Peyer's patch (tissue), 4 donors: ENCODE measurements at regions not wholly inside any gene's neighbourhood (a gene's known extent, or its start where the extent isn't known, plus 50 kb on each side); places are given as distances from the start of the nearest gene placed in this dataset.

Source experiments
- DNase-seq, 3 donors: peaks; one replicate each; pipeline ENCODE4 v3.0.0-alpha.2; 2017 to 2019
- H3K27ac ChIP-seq, 4 donors: fragments of 200-600 bp; sonication (generic); one replicate each; pipeline ENCODE4 v1.5.1; 2016 to 2019
- H3K27me3 ChIP-seq, 2 donors: fragments of 200-600 bp; sonication (generic); one replicate each; pipeline ENCODE4 v1.5.1; 2019
- H3K36me3 ChIP-seq, 3 donors: fragments of 200-600 bp; sonication (generic); one replicate each; pipeline ENCODE4 v1.5.1; 2016 to 2019
- H3K4me1 ChIP-seq, 4 donors: fragments of 200-600 bp; sonication (generic); one replicate each; pipeline ENCODE4 v1.5.1; 2016 to 2019
- H3K4me3 ChIP-seq, 4 donors: fragments of 200-600 bp; sonication (generic); 1 replicate in 3 of 4; 2 replicates in 1 of 4; pipeline ENCODE4 v1.5.1; 2016 to 2019; ENCODE audit warnings: mild to moderate bottlenecking in 1 of 4
- H3K9me3 ChIP-seq, 4 donors: fragments of 200-600 bp; sonication (generic); one replicate each; pipeline ENCODE4 v1.5.1; 2016 to 2019; ENCODE audit warnings: mild to moderate bottlenecking in 1 of 4
- POLR2A ChIP-seq, 2 donors: fragments of 450-650 bp; IDR thresholded peaks; one replicate each; pipeline ENCODE4 v1.5.1; 2017; ENCODE audit warnings: antibody characterized with exemption in 2 of 2, mild to moderate bottlenecking in 2 of 2, moderate library complexity in 2 of 2
- TF ChIP-seq, protein P1 (sequence below), 6 experiments: fragments of 450-650 bp in 4 of 6; fragments of 200-600 bp in 2 of 6; sonication (generic) in 1 of 6; IDR thresholded peaks; one replicate each; pipeline ENCODE4 v1.5.1; 2017 to 2019; ENCODE audit warnings: antibody characterized with exemption in 6 of 6, mild to moderate bottlenecking in 3 of 6, moderate library complexity in 1 of 6

GRCh38 chr21:36555199-36555800 is 75.4 kb upstream of the CLDN14 start:
- H3K9me3 ChIP-seq: no peaks in the 10 kb centered on the region
- no peak for TF ChIP-seq POLR2A (IDR thresholded peaks at IDR 0.05)
- TF ChIP-seq, protein P1, sequence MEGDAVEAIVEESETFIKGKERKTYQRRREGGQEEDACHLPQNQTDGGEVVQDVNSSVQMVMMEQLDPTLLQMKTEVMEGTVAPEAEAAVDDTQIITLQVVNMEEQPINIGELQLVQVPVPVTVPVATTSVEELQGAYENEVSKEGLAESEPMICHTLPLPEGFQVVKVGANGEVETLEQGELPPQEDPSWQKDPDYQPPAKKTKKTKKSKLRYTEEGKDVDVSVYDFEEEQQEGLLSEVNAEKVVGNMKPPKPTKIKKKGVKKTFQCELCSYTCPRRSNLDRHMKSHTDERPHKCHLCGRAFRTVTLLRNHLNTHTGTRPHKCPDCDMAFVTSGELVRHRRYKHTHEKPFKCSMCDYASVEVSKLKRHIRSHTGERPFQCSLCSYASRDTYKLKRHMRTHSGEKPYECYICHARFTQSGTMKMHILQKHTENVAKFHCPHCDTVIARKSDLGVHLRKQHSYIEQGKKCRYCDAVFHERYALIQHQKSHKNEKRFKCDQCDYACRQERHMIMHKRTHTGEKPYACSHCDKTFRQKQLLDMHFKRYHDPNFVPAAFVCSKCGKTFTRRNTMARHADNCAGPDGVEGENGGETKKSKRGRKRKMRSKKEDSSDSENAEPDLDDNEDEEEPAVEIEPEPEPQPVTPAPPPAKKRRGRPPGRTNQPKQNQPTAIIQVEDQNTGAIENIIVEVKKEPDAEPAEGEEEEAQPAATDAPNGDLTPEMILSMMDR (IDR thresholded peaks at IDR 0.05): no peak
- H3K36me3 ChIP-seq: no peaks in the 10 kb centered on the region
- DNase-seq: no peak
- H3K27ac ChIP-seq: no peak overlapping the region
- H3K4me1 ChIP-seq: no peaks in the 10 kb centered on the region
- no peak overlapping the region for H3K4me3 ChIP-seq
- no peaks in the 10 kb centered on the region for H3K27me3 ChIP-seq

GRCh38 chr21:36557316-36557715 is 77.4 kb upstream of the CLDN14 start:
- no peak for TF ChIP-seq POLR2A (IDR thresholded peaks at IDR 0.05)
- TF ChIP-seq, protein P1 (IDR thresholded peaks at IDR 0.05): no peak
- Histone ChIP-seq H3K27me3 (no peaks in the 10 kb centered on the region), H3K4me3 (no peak overlapping the region), H3K27ac (no peak overlapping the region), H3K4me1 (no peaks in the 10 kb centered on the region), H3K9me3 (no peaks in the 10 kb centered on the region), H3K36me3 (no peaks in the 10 kb centered on the region)
- DNase-seq: no peak

DNA sequence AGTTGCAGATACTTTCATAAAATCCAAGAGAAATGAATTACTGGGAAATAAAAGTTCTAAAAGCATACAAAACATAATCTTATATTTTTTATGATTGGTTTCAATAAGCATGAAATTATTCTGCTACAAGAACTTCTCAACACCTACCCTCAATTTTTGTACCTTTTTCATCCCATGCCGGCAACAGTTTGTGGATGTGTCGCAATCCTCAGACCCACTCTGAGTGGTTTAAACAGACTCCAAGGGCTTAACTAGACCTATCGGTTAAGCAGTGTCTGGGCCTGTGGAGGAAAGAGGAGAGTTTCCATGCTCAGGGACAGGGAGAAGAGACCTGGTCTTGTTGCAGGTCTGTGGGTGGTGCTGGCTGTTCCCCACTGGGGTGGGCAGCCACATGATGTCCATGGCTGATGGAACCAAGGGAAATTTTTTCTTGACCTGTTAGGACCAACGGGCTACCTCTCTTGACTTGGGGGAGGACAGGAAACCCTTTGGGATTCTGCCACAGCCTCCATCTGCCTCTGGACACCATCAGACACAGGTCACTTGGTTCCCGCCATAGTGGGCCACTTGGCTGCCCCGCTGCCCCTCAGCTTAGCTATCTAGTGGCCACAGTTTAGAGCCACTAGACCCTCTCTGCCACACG is 81.1 kb upstream of the CLDN14 start:
- no peak for DNase-seq
- Histone ChIP-seq H3K4me3 (no peak overlapping the region), H3K9me3 (no peaks in the 10 kb centered on the region), H3K4me1 (no peaks in the 10 kb centered on the region), H3K27ac (no peak overlapping the region), H3K36me3 (no peaks in the 10 kb centered on the region), H3K27me3 (no peaks in the 10 kb centered on the region)
- TF ChIP-seq, protein P1 (IDR thresholded peaks at IDR 0.05): no peak
- TF ChIP-seq POLR2A (IDR thresholded peaks at IDR 0.05): no peak

DNA sequence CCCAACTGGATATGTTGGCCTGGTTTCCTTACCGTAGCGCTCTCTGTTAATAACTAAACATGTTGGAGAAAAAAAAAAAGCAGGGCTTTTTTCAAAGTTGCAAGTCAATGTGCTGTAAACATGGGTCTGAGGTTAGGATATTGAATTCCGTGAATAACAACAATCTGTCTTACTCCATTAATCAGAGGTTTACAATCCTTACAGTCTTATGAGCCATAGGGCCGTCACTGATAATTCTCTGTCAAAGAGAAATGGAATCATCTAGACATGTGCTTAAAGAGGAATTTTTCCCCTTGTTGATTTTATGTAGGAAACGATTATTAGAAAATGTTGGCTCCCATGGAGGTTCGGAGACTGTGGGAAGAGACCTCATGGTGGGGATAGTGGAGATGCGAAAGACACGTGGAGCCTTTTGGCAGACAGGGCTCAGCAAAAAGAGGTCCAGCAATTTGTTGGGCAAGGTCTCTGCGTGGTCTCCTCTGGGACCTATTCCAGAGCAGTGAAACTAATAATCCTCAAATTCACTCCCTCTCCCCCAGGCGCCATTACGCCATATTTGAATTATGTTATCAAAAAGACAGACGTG is 83.5 kb upstream of the CLDN14 start:
- no peak for TF ChIP-seq POLR2A (IDR thresholded peaks at IDR 0.05)
- TF ChIP-seq, protein P1 (IDR thresholded peaks at IDR 0.05): no peak
- H3K4me1 ChIP-seq: no peaks in the 10 kb centered on the region
- H3K9me3 ChIP-seq: no peaks in the 10 kb centered on the region
- H3K36me3 ChIP-seq: no peaks in the 10 kb centered on the region
- no peaks in the 10 kb centered on the region for H3K27me3 ChIP-seq
- no peak overlapping the region for H3K27ac ChIP-seq
- no peak overlapping the region for H3K4me3 ChIP-seq
- DNase-seq: no peak

- TF ChIP-seq, protein P1 (IDR thresholded peaks at IDR 0.05): no peak
- TF ChIP-seq POLR2A (IDR thresholded peaks at IDR 0.05): no peak
Observed at GRCh38 chr21:36564647-36565046, 84.7 kb upstream of the CLDN14 start.

More at GRCh38 chr21:36564647-36565046, 84.7 kb upstream of the CLDN14 start:
- Histone ChIP-seq H3K27me3 (no peaks in the 10 kb centered on the region), H3K4me1 (no peaks in the 10 kb centered on the region), H3K36me3 (no peaks in the 10 kb centered on the region), H3K27ac (no peak overlapping the region), H3K9me3 (no peaks in the 10 kb centered on the region), H3K4me3 (no peak overlapping the region)
- DNase-seq: no peak
